MG63 (cell line): ENCODE measurements at regions not wholly inside any gene's neighbourhood (a gene's known extent, or its start where the extent isn't known, plus 50 kb on each side); places are given as distances from the start of the nearest gene placed in this dataset.
A peak's percentile ranks its signal among the peaks of the same experiment; 100 is the strongest.

ENCODE experiments used
- DNase-seq: peaks from one replicate; pipeline ENCODE4 v3.0.0-alpha.2; 2020
- H3K27me3 ChIP-seq: fragments of 250-450 bp; sonication (Bioruptor Pico); 2 replicates; pipeline ENCODE4 v1.5.1; 2020; ENCODE audit warnings: mild to moderate bottlenecking, moderate library complexity
- H3K36me3 ChIP-seq: fragments of 250-450 bp; sonication (Bioruptor Pico); 2 replicates; pipeline ENCODE4 v1.5.1; 2020; ENCODE audit warnings: mild to moderate bottlenecking, moderate library complexity
- H3K4me3 ChIP-seq: fragments of 250-450 bp; sonication (Bioruptor Pico); 2 replicates; pipeline ENCODE4 v1.5.1; 2020; ENCODE audit warnings: mild to moderate bottlenecking, moderate library complexity
- H3K9me3 ChIP-seq: fragments of 250-450 bp; sonication (Bioruptor Pico); 2 replicates; pipeline ENCODE4 v1.5.1; 2020; ENCODE audit warnings: mild to moderate bottlenecking, moderate library complexity

DNA sequence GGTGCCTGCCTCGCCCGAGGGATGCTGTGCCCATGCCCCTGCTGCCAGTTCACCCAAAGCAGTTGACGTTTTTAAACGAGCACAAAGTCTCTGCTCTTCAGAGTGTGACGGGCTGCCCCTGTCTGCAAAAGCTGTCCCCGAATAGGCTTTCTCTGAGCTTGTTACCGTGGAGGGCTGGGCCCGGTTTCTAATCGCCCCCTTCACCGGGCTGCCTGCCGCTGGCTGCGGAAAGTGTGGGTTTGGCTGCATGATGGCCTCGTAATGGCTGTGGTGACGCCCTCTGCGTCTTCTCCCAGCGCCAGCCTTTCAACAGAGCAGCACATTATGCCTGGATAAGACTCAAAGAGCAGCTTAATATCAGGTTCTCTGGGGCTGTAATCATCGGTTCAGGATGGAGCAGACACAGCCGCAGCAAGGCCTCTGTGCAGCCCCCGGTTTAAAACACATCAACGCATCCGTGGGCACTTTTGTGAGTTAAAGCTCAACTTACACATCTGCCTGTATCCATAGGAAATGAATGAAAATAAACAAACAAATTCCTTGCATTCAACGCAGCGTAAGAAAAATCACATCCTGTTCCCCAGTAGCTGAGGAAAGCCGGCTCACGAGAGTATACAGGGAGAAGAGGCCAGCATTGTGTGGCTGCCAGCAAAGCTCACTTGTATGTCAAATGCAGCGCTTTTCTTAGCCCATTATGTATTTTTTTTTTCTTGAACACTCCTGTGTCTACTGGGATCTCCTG is 166.4 kb upstream of the SOX1 start:
- peak; percentile 62 for DNase-seq
- Histone ChIP-seq H3K36me3 (no peaks in the 10 kb centered on the region), H3K27me3 (no peaks in the 10 kb centered on the region), H3K9me3 (no peaks in the 10 kb centered on the region), H3K4me3 (no peak overlapping the region)

DNA sequence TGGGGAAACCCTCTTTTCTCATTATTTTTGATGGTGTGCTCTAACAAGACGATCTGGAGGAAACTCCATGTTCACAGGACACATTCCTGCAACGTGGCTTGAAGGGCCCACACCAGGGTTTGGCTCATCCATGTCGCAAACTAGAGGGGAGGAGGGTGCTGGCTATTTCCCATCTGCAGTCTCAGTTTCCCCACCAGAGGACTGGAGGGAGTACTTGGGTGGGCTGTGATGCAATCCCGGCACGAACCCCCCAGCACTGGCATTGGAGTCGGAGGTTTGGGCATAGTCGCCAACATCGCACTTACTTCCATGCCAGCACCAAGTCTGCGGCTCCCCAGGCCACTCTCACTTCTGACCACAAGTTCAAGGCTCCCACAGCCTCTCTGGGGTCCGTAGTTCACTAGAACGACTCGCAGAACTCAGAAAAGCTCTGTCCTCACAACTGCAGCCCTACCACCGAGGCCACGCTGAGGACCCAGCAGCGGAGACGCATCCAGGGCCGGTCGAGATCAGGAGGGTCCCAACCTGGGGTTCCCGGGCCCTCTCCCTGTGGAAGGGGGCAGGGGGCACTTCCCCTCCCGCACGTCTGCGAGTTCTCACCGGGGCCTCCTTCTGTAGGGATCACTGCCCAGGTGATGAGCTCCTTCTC is 165.6 kb upstream of the SOX1 start:
- DNase-seq: no peak
- Histone ChIP-seq H3K9me3 (no peaks in the 10 kb centered on the region), H3K27me3 (no peaks in the 10 kb centered on the region), H3K4me3 (no peak overlapping the region), H3K36me3 (no peaks in the 10 kb centered on the region)

DNA sequence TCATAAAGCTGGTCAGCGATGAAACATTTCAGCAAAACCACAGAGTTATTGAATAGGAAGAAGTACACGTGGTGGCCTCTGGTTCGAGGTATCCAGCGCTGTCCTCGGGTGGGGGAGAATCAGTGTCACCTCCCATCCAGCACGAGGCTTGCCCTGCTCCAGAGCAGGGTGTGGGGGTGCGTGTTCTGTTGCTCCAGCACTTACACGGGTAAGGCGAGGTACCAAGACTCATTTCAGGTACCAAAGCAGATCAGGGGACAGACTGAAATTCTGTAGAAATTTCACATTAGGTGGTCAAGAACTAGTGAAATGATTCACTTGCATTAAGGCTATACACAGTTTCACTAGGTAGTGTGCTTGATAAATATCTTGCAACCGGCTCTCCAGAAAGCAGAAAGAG is 164.2 kb upstream of the SOX1 start:
- H3K9me3 ChIP-seq: no peaks in the 10 kb centered on the region
- H3K27me3 ChIP-seq: no peaks in the 10 kb centered on the region
- H3K4me3 ChIP-seq: no peak overlapping the region
- no peak for DNase-seq
- no peaks in the 10 kb centered on the region for H3K36me3 ChIP-seq

DNA sequence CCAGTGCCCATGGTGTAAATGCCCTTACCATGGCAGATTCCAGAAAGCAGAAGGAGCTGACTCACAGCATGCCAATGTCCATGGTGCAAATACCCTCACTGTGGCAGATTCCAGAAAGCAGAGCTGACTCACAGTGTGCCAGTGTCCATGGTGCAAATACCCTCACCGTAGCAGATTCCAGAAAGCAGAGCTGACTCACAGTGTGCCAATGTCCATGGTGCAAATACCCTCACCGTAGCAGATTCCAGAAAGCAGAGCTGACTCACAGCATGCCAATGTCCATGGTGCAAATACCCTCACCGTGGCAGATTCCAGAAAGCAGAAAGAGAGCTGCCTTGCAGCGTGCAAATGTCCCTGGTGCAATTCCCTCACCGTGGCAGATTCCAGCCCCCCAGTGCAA is 163.8 kb upstream of the SOX1 start:
- H3K27me3 ChIP-seq: no peaks in the 10 kb centered on the region
- peak; percentile 30 for DNase-seq
- H3K9me3 ChIP-seq: no peaks in the 10 kb centered on the region

DNA sequence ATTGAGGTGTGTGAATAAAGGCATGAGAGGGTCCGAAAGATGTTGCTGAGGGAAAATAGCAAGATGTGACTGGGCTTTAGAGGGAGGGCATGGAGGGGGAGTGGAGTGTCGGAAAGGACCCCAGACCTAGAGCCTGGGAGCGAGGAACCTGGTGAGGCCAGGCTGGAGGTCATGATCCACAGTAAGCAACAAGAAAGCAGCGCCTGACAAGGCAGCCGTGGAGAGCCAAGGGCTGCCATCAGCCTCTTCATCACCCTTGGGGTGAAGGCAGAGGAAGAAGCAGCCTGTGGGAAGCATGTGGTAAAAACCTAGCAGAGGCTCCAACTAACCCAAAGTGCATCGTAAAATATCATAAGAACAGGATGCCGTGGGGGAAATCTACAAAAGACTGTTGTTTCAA is 162.8 kb upstream of the SOX1 start:
- Histone ChIP-seq H3K9me3 (no peaks in the 10 kb centered on the region), H3K36me3 (no peaks in the 10 kb centered on the region), H3K27me3 (no peaks in the 10 kb centered on the region), H3K4me3 (no peak overlapping the region)
- no peak for DNase-seq

More for the DNA sequence above, 163.8 kb upstream of the SOX1 start:
- no peaks in the 10 kb centered on the region for H3K36me3 ChIP-seq
- H3K4me3 ChIP-seq: no peak overlapping the region

DNA sequence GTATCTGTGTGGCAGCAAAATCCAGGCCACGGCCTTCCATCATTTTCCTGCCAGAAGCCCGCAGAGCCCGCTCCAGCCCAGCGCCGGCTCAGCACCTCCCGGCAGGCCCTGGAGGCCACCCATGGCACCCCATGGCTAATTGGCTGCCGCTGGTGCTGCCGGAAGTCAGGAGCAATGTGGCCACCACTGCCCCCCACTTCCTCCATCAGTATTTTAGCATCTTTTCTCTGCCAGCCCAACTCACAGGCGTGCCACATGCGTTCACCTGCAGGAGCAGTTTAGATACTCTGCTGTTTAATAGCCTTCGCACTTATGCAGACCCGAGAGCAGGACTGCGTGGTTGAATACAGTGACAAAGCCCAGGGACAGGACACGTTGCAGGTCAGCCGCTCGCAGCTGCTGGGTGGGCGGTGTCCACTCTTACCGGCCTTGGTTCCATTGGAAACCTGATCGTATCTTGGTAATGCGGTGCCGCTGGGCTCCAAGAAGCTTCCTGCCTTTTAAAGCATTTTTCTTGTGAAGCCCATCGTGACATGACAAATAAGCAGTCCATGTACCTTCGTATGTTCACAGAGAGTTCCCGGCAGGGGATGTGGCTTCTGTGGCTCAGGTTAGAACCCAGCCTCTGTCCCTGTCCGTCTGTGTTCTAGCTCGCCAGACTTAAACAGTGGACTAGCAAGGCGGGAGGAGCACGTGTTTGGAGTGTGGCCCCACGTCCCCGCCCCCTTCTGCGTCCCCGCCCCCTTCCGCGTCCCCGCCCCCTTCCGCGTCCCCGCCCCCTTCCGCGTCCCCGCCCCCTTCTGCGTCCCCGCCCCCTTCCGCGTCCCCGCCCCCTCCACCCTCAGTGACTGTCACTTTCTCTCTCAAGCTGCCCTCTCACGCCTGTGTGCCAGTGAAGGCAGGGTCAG is 162.0 kb upstream of the SOX1 start:
- no peaks in the 10 kb centered on the region for H3K9me3 ChIP-seq
- DNase-seq: no peak

DNA sequence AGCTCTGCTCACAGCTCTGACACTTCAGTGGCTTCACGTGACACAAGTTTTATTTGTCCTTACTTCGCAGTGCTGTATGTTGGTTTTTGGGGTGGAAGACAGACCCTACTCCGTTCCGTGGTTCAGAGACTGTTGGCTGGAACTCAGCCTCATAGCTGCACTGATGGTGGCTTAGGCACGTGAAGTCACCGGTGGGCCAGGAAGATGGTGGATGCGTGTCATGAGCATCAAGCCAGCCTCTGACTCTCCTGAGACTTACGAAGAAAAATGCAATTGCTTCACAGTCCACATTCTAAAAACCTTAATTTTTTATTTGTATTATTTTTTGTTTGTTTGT is 161.4 kb upstream of the SOX1 start:
- no peak for DNase-seq
- Histone ChIP-seq H3K27me3 (no peaks in the 10 kb centered on the region), H3K9me3 (no peaks in the 10 kb centered on the region), H3K4me3 (no peak overlapping the region), H3K36me3 (no peaks in the 10 kb centered on the region)

More for the DNA sequence above, 162.0 kb upstream of the SOX1 start:
- H3K4me3 ChIP-seq: no peak overlapping the region
- no peaks in the 10 kb centered on the region for H3K36me3 ChIP-seq
- H3K27me3 ChIP-seq: no peaks in the 10 kb centered on the region

DNA sequence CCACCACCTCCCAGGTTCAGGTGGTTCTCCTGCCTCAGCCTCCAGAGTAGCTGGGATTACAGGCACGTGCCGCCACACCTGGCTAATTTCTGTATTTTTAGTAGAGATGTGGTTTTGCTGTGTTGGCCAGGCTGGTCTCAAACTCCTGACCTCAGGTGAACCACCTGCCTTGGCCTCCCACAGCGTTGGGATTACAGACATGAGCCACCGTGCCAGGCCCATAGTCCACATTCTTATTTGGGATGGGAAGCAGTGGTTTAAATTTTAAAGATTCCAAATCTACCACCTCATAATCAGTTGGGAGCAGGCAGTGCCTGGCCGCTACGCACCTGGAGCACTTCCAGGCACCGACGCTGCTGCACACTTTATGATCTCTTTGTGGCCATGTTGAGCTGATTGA is 160.6 kb upstream of the SOX1 start:
- no peak overlapping the region for H3K4me3 ChIP-seq
- no peaks in the 10 kb centered on the region for H3K36me3 ChIP-seq
- DNase-seq: no peak
- no peaks in the 10 kb centered on the region for H3K9me3 ChIP-seq
- H3K27me3 ChIP-seq: no peaks in the 10 kb centered on the region

DNA sequence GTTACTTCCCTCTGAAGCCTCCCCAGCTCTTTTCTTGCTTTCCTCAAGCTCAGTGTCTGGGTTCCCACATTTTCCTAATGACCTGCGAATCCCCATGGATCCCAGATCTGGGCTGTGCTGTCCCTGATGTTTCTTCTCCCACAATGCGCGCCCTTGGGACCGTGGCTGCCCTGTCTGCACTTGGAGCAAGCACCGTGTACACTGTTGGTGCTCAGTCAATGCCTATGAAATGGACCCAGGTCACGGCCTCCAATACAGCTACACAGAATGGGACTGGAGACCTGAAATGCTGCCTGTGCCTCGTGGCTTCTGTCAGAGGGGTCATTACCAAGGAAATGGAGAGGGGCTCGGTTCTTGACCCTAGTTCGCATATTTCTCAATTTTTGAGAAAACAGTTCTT is 160.1 kb upstream of the SOX1 start:
- H3K27me3 ChIP-seq: no peaks in the 10 kb centered on the region
- H3K9me3 ChIP-seq: no peaks in the 10 kb centered on the region
- H3K36me3 ChIP-seq: no peaks in the 10 kb centered on the region
- H3K4me3 ChIP-seq: no peak overlapping the region
- no peak for DNase-seq

DNA sequence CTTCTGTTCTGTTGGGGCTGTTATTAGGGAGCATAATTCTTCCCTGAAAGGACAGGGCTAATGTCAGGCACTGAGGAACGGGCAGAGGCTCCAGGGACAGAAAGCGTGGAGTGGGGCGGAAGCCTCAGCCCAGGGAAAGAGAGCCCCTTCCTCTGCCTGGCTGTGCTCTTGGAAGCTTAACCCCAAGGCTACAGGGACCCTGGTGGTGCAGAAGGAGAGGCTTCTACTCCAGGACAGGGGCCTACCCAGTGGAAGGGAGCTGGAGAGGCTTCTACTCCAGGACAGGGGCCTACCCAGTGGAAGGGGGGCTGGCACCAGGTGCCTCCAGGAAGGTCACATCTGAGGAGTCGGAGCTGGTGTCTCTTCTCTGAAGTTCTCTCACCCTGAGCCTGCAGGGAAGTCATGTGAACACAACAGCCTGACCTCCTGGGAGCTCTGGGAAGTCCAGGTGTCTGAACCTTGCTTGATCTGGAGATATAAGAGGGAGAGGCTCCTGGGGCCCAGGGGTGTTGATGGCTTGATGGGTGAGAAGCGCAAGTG is 159.5 kb upstream of the SOX1 start:
- H3K27me3 ChIP-seq: no peaks in the 10 kb centered on the region
- no peak overlapping the region for H3K4me3 ChIP-seq
- no peaks in the 10 kb centered on the region for H3K9me3 ChIP-seq
- DNase-seq: no peak
- no peaks in the 10 kb centered on the region for H3K36me3 ChIP-seq

DNA sequence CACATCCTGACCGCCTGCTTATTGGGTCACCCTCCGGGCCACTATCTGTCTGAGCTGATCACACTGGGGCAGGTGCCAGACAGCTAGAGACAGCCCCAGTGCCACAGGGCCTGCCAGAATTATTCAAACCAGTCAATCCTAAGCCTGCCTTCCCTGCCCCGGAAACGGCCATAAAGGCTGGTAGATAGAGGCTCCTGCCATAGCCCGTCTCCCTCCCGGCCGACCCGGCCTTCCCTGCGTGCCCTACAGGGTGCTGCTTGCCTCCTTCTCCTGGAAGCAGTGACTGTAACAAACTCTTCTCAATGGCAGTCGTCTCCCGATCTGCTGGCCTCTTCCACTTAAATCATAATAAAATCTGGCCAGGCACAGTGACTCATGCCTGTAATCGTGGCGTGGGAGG is 158.6 kb upstream of the SOX1 start:
- no peak overlapping the region for H3K4me3 ChIP-seq
- DNase-seq: no peak
- no peaks in the 10 kb centered on the region for H3K27me3 ChIP-seq
- no peaks in the 10 kb centered on the region for H3K36me3 ChIP-seq
- no peaks in the 10 kb centered on the region for H3K9me3 ChIP-seq

DNA sequence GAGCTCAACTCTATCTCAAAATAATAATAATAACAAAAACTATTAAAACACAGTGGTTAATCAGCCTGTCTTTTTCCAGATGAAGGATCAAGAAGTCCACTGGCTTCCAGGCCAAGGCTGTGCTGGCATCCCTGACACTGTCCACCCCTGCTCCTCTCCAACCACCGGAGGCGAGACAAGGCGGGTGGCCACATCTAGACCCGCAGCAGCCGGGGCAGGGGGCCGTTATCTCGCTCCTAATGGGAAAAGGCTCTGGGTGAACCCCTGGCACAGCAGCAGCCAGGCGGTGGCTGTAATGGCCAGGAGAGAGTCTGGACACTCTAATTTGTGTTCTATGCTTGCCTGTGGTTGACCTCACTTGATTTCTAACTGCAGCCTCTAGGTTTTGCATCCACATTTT is 158.0 kb upstream of the SOX1 start:
- no peak for DNase-seq
- no peaks in the 10 kb centered on the region for H3K9me3 ChIP-seq
- H3K36me3 ChIP-seq: no peaks in the 10 kb centered on the region
- no peaks in the 10 kb centered on the region for H3K27me3 ChIP-seq
- no peak overlapping the region for H3K4me3 ChIP-seq

DNA sequence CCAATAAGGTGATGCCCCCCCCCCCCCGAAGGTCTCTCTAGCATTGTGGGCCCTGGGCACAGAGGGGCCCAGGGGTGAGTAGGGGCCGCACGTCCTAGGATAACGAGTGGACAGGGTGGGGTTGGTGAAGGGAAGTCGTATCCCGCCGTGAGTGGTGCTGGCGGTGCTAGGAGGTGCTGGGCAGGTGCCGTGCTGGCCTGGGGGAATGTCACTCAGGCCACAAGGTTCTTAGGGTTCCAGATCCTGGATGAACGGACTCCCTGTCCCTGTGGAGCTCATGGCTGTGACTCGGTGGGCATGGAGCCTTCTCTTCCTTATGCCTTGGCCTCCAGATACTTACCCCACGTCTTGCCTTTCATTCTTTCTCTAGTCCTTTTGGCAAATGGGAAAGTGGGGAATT is 157.4 kb upstream of the SOX1 start:
- DNase-seq: no peak
- no peaks in the 10 kb centered on the region for H3K36me3 ChIP-seq
- no peaks in the 10 kb centered on the region for H3K27me3 ChIP-seq
- H3K4me3 ChIP-seq: no peak overlapping the region
- no peaks in the 10 kb centered on the region for H3K9me3 ChIP-seq

DNA sequence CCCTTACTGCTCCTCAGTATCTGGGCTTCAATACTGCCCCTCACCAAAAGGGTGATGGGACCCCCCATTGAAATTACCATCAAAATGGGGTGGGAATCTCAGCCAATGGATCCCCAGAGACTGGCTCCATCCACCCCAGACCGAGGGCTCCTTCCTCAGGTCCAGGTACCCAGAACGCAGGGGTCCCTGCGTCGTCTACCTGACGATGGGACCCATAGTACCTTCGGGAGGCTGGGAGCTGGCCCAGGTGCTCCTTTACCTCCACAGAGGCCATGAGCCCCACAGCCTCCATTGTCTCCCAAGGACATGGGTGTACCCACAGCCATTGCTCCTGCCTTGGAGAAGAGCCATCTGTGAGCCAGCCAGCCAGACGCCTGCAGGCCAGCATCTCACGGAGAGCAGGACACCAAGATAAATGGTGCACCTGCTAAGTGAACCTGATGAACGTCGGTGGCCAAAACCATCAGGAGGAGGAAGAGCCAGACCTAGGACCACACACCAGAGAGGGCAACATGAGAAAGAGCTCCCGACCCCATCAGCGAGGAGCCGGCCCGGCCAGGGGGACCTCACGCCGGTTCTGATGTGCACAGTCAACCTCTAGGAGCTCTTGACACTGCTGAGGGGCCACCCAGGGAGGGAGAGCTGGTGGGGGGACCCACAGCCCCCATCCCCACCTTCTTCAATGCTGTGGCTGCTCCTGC is 156.8 kb upstream of the SOX1 start:
- Histone ChIP-seq H3K36me3 (no peaks in the 10 kb centered on the region), H3K27me3 (no peaks in the 10 kb centered on the region), H3K9me3 (no peaks in the 10 kb centered on the region), H3K4me3 (no peak overlapping the region)
- no peak for DNase-seq

DNA sequence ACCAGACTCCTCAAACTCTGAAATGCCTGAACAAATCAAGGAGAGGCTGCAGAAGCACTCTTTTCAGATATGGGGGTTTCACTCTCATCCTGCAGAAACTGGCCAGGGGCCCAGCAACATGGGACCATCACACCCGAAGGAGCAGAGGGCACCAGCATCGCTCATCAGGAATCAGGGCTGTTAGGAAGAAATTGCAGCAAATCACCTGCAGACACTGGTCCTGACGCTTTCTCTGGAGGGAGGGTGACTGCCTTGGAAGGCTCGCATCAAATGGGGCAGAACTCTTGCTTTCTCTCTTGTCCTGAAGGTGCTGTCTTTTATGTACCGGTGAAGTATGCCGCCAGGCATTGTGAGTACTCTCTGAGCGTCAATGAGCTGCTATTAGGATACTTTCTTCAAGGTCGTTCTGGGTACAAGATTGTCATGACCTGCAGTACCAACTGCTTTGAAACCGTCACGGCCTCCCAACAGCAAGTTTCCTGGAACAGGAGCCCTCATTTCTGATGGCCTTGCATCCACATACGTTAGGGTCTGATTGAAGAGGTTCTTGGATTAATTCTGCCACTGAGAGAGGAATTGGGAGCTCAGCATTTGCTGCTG is 155.7 kb upstream of the SOX1 start:
- Histone ChIP-seq H3K27me3 (no peaks in the 10 kb centered on the region), H3K36me3 (no peaks in the 10 kb centered on the region), H3K9me3 (no peaks in the 10 kb centered on the region), H3K4me3 (no peak overlapping the region)
- no peak for DNase-seq

DNA sequence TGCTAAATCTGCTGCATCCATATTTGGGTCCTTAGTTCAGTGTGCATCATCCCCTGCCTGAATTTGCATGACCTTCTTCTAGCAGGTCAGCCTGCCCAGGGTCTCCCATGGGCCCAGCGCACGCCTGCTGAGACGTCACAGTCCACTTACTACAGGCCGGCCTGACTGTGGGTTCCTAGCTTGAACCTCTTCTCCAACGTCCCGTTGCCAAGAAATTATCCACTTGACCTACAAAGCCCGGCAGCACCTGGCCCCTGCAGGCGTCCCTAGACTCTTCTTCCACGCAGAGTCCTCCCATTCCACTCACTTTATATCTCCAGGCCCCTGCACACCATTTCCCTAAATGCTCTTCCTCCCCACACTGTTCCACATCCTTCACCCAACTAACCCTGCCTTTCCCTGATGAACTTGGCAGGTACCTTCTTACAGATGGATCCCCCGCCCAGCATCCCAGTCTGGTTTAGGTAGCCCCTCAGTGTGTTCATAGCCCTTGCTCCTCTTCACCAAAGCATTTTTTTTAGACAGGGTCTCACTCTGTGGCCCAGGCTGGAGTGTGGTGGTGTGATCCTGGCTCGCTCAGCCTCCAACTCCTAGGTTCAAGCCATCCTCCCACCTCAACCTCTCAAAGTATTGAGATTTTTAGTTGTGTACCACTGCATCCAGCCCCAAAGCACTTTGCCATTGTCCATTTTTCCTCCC is 155.0 kb upstream of the SOX1 start:
- no peak overlapping the region for H3K4me3 ChIP-seq
- no peaks in the 10 kb centered on the region for H3K27me3 ChIP-seq
- no peaks in the 10 kb centered on the region for H3K9me3 ChIP-seq
- H3K36me3 ChIP-seq: no peaks in the 10 kb centered on the region
- no peak for DNase-seq
